Esophagus muscularis mucosa (tissue), 4 donors: ENCODE measurements at regions not wholly inside any gene's neighbourhood (a gene's known extent, or its start where the extent isn't known, plus 50 kb on each side); places are given as distances from the start of the nearest gene placed in this dataset.

Source experiments
- DNase-seq: peaks from one replicate; pipeline ENCODE4 v3.0.0-alpha.2; 2017; ENCODE audit errors: extremely low spot score
- H3K27ac ChIP-seq, 4 donors: fragments of 200-600 bp; sonication (generic); replicated peaks in 1 of 4; 1 replicate in 3 of 4; 2 replicates in 1 of 4; pipeline ENCODE4 v1.5.1; 2016 to 2019; ENCODE audit warnings: mild to moderate bottlenecking in 1 of 4
- H3K27me3 ChIP-seq, 4 donors: fragments of 200-600 bp; sonication (generic); one replicate each; pipeline versions ENCODE4 v1.5.1 to v1.6.0; 2016 to 2019
- H3K36me3 ChIP-seq, 4 donors: fragments of 200-600 bp; sonication (generic); one replicate each; pipeline ENCODE4 v1.5.1; 2016 to 2019
- H3K4me1 ChIP-seq, 4 donors: fragments of 200-600 bp; sonication (generic); one replicate each; pipeline ENCODE4 v1.5.1; 2016 to 2019
- H3K4me3 ChIP-seq, 4 donors: fragments of 200-600 bp; sonication (generic); 1 replicate in 2 of 4; 2 replicates in 2 of 4; pipeline ENCODE4 v1.5.1; 2016 to 2019; ENCODE audit warnings: mild to moderate bottlenecking in 4 of 4, moderate library complexity in 1 of 4
- H3K9me3 ChIP-seq, 4 donors: fragments of 200-600 bp; sonication (generic); 1 replicate in 3 of 4; 2 replicates in 1 of 4; pipeline ENCODE4 v1.5.1; 2016 to 2019
- CTCF ChIP-seq, 3 experiments: fragments of 200-600 bp in 2 of 3; fragments of 450-650 bp in 1 of 3; sonication (generic) in 2 of 3; IDR thresholded peaks; one replicate each; pipeline ENCODE4 v1.5.1; 2017 to 2019; ENCODE audit warnings: antibody characterized with exemption in 3 of 3, mild to moderate bottlenecking in 2 of 3, moderate library complexity in 1 of 3
- EP300 ChIP-seq: sonication (generic); formaldehyde crosslinking; IDR thresholded peaks from one replicate; pipeline ENCODE4 v1.6.1; 2017; ENCODE audit warnings: antibody characterized with exemption
- POLR2A ChIP-seq: fragments of 450-650 bp; IDR thresholded peaks from one replicate; pipeline ENCODE4 v1.6.1; 2017; ENCODE audit warnings: antibody characterized with exemption, moderate library complexity, mild to moderate bottlenecking, low read depth
- POLR2AphosphoS5 ChIP-seq, 2 donors: sonication (generic); formaldehyde crosslinking; IDR thresholded peaks; one replicate each; pipeline ENCODE4 v1.6.1; 2017; ENCODE audit warnings: antibody characterized with exemption in 2 of 2
- WGBS: methylation state at CpG from one replicate; pipeline ENCODE4 v1.1.5; 2018; 5-methylcytosine and 5-hydroxymethylcytosine counted together
- intact Hi-C: fragments of 100-400 bp; cut with DNase I; formaldehyde crosslinking; loops from one replicate; pipeline ENCODE4 v1.15.1; 2023

GRCh38 chr15:93414576-93415231, 325.7 kb upstream of the RGMA start:
- DNase-seq, result no peak
- no peak overlapping the region for H3K27ac ChIP-seq
- no peak overlapping the region for H3K4me3 ChIP-seq
- H3K4me1 ChIP-seq, result no peaks in the 10 kb centered on the region
- intact Hi-C loops, result no loop called here
- H3K27me3 ChIP-seq, result no peaks in the 10 kb centered on the region
- no peak for TF ChIP-seq EP300
- no peak for TF ChIP-seq POLR2A
- no peak for TF ChIP-seq POLR2AphosphoS5 (IDR thresholded peaks at IDR 0.05)
- TF ChIP-seq CTCF (IDR thresholded peaks at IDR 0.05), result no peak
- 85% methylated on average over 11 of the region's 11 CpGs for WGBS
- no peaks in the 10 kb centered on the region for H3K36me3 ChIP-seq
- H3K9me3 ChIP-seq, result no peaks in the 10 kb centered on the region

- no peak for DNase-seq
- WGBS, result 87% methylated on average over 10 of the region's 10 CpGs
- H3K9me3 ChIP-seq, result no peaks in the 10 kb centered on the region
- no peaks in the 10 kb centered on the region for H3K36me3 ChIP-seq
- no peaks in the 10 kb centered on the region for H3K27me3 ChIP-seq
- TF ChIP-seq POLR2A (no peak), CTCF (IDR thresholded peaks at IDR 0.05) (no peak), EP300 (no peak)
- no peak overlapping the region for H3K4me3 ChIP-seq
- H3K27ac ChIP-seq, result no peak overlapping the region
- intact Hi-C loops, result no loop called here
- no peaks in the 10 kb centered on the region for H3K4me1 ChIP-seq
Observed at GRCh38 chr15:93413745-93414144, 324.7 kb upstream of the RGMA start.

GRCh38 chr15:93399121-93399520, 310.1 kb upstream of the RGMA start:
- no peaks in the 10 kb centered on the region for H3K36me3 ChIP-seq
- H3K4me3 ChIP-seq, result no peak overlapping the region
- no peak overlapping the region for H3K27ac ChIP-seq
- TF ChIP-seq EP300, result no peak
- no peak for TF ChIP-seq CTCF (IDR thresholded peaks at IDR 0.05)
- no peak for TF ChIP-seq POLR2A
- no peak for TF ChIP-seq POLR2AphosphoS5 (IDR thresholded peaks at IDR 0.05)
- H3K9me3 ChIP-seq, result no peaks in the 10 kb centered on the region
- WGBS, result 76% methylated on average over 3 of the region's 3 CpGs
- no peaks in the 10 kb centered on the region for H3K27me3 ChIP-seq
- intact Hi-C loops, result no loop called here
- no peak for DNase-seq
- no peaks in the 10 kb centered on the region for H3K4me1 ChIP-seq

- H3K27ac ChIP-seq, result no peak overlapping the region
- no peak overlapping the region for H3K4me3 ChIP-seq
- no peak for TF ChIP-seq EP300
- TF ChIP-seq POLR2AphosphoS5 (IDR thresholded peaks at IDR 0.05), result no peak
- TF ChIP-seq CTCF (IDR thresholded peaks at IDR 0.05), result no peak
- no peak for TF ChIP-seq POLR2A
- no peaks in the 10 kb centered on the region for H3K4me1 ChIP-seq
- WGBS, result 67% methylated on average over 5 of the region's 5 CpGs
- intact Hi-C loops, result no loop called here
- no peaks in the 10 kb centered on the region for H3K36me3 ChIP-seq
- no peaks in the 10 kb centered on the region for H3K9me3 ChIP-seq
- H3K27me3 ChIP-seq, result no peaks in the 10 kb centered on the region
- DNase-seq, result no peak
Observed at GRCh38 chr15:93389211-93389610, 300.2 kb upstream of the RGMA start.

GRCh38 chr15:93384886-93385285, 295.9 kb upstream of the RGMA start:
- 86% methylated on average over 2 of the region's 2 CpGs for WGBS
- TF ChIP-seq POLR2A, result no peak
- TF ChIP-seq CTCF (IDR thresholded peaks at IDR 0.05), result no peak
- no peak for TF ChIP-seq EP300
- TF ChIP-seq POLR2AphosphoS5 (IDR thresholded peaks at IDR 0.05), result no peak
- intact Hi-C loops, result no loop called here
- H3K4me1 ChIP-seq, result no peaks in the 10 kb centered on the region
- H3K27ac ChIP-seq, result no peak overlapping the region
- H3K36me3 ChIP-seq, result no peaks in the 10 kb centered on the region
- no peak for DNase-seq
- H3K4me3 ChIP-seq, result no peak overlapping the region
- no peaks in the 10 kb centered on the region for H3K9me3 ChIP-seq
- no peaks in the 10 kb centered on the region for H3K27me3 ChIP-seq
